ENCODE measurements at regions not wholly inside any gene's neighbourhood (a gene's known extent, or its start where the extent isn't known, plus 50 kb on each side); places are given as distances from the start of the nearest gene placed in this dataset.

DNA sequence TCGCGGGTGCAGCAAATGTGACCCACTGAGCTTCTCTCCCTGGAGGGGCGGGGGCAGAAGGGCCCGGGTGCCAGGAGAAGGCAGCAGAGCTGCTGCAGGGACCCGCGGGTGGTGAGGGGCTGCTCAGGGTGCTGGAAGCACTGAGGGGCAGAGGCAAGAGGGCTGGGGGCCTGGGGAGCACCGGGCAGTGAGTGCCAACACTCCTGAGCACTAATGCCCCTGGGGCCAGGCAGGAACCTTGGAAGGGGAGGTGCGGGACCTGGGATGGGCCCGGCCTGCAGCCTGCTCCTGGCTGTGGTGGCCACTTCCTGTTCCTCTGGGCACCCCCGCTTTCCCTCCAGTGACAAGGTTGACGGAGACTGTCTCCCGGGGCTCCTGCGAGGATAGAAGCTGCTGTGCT lies 66.5 kb upstream of the ADRA2C start:
- Mint-ChIP-seq H3K27me3 (peaks cover 45% of the 10 kb centered on the region), H3K4me3 (no peak overlapping the region), H3K36me3 (ENCODE audit: low read depth) (no peaks in the 10 kb centered on the region), H3K9me3 (peaks cover 13% of the 10 kb centered on the region), H3K4me1 (ENCODE audit: low read depth) (no peaks in the 10 kb centered on the region), H3K27ac (no peak overlapping the region)
- no peak for DNase-seq

DNA sequence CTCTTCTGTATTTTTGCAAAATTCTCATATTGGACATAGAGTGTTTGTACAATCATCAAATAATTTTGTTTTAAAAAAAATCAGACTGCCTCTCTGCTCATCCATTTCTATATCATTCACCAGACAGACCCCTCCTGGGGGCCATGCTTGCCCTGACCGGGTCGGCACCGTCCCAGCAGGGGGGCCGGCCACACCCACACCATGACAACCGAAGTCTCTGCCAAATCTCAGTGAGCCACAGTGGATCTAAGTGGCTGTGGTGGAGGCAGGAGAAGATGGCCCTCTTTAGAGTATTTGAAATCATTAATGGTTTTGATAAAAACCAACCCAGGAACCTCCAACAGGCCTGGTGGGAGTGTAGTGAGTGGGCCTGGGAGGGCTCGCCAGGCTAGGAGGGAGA lies 66.9 kb upstream of the ADRA2C start:
- Mint-ChIP-seq H3K27me3 (peaks cover 41% of the 10 kb centered on the region), H3K27ac (no peak overlapping the region), H3K36me3 (ENCODE audit: low read depth) (no peaks in the 10 kb centered on the region), H3K9me3 (peaks cover 13% of the 10 kb centered on the region), H3K4me1 (ENCODE audit: low read depth) (no peaks in the 10 kb centered on the region), H3K4me3 (no peak overlapping the region)
- DNase-seq: no peak

DNA sequence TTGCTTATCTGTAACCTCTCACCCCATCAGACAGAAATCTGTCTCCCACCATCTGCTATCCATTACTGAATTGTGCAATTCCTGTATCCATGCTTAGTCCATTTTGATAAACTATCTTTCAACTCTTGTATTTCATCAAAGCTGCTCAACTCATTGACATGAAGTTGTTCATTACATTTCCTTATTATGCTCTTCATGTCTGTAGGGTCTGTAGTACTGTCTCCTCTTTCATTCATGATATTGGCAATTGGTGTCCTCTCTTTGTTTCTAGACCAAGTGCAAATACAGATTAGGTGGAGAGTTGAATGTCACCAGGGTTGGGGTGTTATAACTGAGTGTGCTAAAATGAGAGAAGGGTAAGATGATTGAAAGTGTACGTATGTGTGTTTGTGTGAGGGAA lies 69.2 kb upstream of the ADRA2C start:
- no peak overlapping the region for H3K4me3 Mint-ChIP-seq
- DNase-seq: no peak
- H3K36me3 Mint-ChIP-seq (ENCODE audit: low read depth): no peaks in the 10 kb centered on the region

DNA sequence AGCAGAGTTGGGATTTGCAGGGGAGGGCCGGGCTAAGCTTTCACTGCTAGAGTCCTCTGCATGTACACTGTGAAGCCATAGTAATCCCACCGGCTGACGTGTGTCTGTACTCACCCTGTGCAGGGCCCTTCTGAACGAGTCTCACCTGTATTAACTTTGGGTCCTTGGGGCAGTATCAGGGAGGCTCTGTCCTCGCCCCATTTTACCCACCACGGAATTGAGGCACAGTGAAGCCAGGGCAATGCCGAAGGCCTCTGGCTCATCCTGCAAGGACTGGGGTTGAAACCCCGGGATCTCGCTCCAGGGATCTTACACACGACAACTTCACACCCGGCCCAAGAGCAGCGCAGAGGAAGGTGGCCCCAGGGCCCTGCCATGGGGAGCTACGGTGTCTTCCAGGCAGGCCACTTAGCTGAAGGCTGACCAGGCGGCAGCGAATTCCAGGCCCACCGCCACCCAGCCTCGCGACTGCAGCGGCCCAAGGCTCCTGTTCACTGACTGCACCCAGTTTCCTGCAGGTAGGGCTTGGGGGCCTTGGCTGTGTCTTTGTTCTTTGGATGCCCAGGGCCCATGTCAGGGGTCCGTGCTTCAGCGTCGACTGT lies 75.5 kb upstream of the ADRA2C start:
- H3K4me3 Mint-ChIP-seq: no peak overlapping the region
- no peaks in the 10 kb centered on the region for H3K36me3 Mint-ChIP-seq (ENCODE audit: low read depth)
- no peaks in the 10 kb centered on the region for H3K4me1 Mint-ChIP-seq (ENCODE audit: low read depth)
- H3K27me3 Mint-ChIP-seq: no peaks in the 10 kb centered on the region
- DNase-seq: no peak
- no peak overlapping the region for H3K27ac Mint-ChIP-seq
- no peaks in the 10 kb centered on the region for H3K9me3 Mint-ChIP-seq

More for the DNA sequence above, 69.2 kb upstream of the ADRA2C start:
- Mint-ChIP-seq H3K4me1 (ENCODE audit: low read depth) (no peaks in the 10 kb centered on the region), H3K27ac (no peak overlapping the region), H3K9me3 (peaks cover 13% of the 10 kb centered on the region), H3K27me3 (peaks cover 29% of the 10 kb centered on the region)

DNA sequence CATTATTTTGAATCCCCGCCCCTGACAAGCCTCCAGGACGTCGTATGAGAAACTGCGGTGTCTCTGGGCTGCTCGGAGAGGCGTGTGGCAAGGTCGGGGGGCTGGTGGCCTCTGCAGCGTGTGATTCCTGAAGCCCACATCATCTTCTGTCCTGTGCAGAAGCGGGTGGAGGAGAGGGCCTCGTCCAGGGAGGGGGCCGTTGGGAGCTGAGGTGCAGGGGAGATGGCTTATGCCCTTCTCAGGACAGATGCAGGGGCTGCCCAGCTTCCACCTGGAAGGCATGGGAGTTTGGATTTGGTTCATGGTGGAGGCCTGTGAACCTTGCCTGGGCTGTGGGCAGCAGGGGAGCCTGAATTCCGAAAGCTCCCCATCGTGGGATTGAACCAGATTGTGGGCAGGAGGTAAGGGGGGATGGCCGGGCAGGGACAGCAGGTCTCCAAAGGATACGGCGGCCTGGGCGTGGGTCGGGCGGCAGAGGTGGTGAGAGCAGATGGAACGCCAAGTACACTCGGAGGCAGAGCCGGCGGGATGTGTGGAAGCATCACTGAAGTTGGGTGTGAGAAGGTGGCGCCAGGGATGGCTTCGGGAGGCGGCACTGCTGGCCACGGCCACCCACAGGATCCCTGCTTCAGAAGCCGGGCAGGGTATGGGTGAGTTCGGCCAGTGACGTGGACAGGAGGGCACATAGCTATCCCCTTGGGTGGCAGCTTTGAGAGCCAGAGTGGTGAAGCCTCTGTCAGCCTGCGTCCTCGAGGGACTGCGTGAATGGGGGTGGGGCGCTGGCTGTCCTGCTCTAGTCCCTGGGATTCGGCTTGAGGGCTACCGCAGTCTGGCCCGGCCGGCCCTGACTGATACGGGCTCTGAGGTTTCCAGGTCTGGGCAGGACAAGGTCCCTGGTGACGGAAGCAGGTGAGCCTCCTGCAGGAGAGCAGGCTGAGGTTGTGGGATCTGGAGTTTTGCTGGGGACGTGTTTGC lies 76.3 kb upstream of the ADRA2C start:
- Mint-ChIP-seq H3K27me3 (no peaks in the 10 kb centered on the region), H3K4me1 (ENCODE audit: low read depth) (no peaks in the 10 kb centered on the region), H3K27ac (no peak overlapping the region), H3K4me3 (no peak overlapping the region), H3K36me3 (ENCODE audit: low read depth) (no peaks in the 10 kb centered on the region), H3K9me3 (no peaks in the 10 kb centered on the region)
- DNase-seq: no peak

DNA sequence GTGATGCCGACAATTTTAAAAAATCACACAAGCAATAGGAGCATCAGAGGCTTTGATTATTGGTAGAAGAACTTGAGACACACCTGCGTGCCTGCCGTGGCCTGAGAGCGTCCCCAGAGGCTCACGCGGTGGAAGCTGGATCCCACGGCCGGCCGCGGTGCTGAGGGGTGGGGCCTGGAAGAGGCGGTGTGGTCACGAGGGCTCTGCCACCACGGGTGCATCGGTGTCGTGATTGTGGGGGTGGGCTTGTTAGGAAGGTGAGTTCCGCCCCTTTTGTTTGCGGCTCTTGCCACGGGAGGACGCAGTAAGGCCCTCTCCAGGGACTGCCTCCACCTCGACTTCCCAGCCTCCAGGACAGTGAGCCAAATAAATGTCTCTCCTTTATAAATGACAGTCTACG lies 77.2 kb upstream of the ADRA2C start:
- DNase-seq: no peak
- no peaks in the 10 kb centered on the region for H3K9me3 Mint-ChIP-seq
- no peak overlapping the region for H3K4me3 Mint-ChIP-seq
- no peaks in the 10 kb centered on the region for H3K36me3 Mint-ChIP-seq (ENCODE audit: low read depth)
- H3K27ac Mint-ChIP-seq: no peak overlapping the region
- H3K27me3 Mint-ChIP-seq: no peaks in the 10 kb centered on the region
- no peaks in the 10 kb centered on the region for H3K4me1 Mint-ChIP-seq (ENCODE audit: low read depth)

DNA sequence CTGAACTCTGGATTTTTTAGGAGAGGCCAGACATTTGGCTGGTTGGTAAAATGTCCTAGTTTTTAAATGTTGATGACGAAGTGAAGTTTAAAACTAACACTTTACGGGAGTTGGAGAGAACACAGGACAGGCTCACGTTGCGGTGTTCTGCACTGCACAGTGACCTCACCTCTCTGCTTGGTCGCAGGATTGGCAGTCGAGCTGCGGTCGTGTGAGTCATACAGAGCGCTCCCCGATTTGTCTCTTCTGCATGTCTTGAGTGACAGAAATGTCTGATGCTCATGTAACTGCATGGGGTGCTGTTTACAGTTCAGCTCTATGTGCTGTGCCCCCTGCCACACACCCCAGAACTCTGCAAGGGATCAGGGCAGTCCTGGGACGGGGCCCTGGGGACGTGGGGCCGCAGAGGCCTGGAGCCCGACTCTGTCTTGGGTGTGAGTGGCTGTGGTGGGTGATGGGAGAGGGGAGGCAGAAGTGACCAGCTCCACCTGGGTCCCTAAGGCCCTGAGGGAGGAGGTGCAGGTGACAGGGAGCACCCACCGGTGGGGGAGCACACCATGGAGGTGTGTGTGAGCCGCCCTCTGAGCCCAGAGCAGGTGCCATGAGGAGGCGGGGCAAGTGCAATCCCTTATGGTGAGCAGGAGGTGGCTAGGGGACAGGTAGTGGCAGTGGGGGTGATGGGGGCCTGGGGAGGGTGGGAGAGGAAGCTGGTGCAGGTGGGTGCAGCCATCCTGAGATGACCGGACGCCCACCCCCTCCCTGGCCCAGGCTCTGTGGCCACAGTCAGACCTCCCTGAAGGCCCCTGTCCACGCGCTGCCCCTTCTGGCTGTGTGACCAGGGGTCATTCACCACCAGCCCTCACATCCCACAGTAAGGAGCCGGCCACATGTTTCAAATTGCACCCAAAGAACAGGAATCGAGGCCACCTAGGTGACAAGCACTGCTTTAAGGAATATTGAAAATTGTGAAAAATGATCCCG lies 77.9 kb upstream of the ADRA2C start:
- no peak overlapping the region for H3K27ac Mint-ChIP-seq
- H3K4me1 Mint-ChIP-seq (ENCODE audit: low read depth): no peaks in the 10 kb centered on the region
- no peaks in the 10 kb centered on the region for H3K27me3 Mint-ChIP-seq
- H3K4me3 Mint-ChIP-seq: no peak overlapping the region
- H3K9me3 Mint-ChIP-seq: no peaks in the 10 kb centered on the region
- no peaks in the 10 kb centered on the region for H3K36me3 Mint-ChIP-seq (ENCODE audit: low read depth)
- no peak for DNase-seq

DNA sequence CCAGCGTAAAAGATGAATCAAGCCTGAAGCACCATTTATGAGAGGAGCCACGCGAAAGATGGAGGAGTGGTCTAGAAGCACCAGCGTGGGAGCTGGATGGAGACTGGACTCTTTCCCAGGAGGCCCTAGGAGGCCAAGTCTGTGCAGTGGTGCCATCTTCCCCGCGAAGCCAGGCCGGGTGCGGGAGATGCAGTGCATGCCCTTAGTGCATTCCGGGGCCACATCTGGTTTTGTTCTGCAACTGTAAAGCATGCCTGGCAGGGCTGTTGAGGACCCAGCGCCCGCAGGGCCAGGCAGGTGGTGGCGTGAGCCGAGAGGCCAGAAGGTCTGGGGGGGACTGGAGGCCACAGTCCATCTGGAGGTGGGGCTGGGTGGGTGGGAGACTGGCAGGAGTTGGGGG lies 78.6 kb upstream of the ADRA2C start:
- H3K27me3 Mint-ChIP-seq: peaks cover 5% of the 10 kb centered on the region
- no peaks in the 10 kb centered on the region for H3K36me3 Mint-ChIP-seq (ENCODE audit: low read depth)
- DNase-seq: no peak
- H3K27ac Mint-ChIP-seq: no peak overlapping the region
- no peaks in the 10 kb centered on the region for H3K9me3 Mint-ChIP-seq
- no peaks in the 10 kb centered on the region for H3K4me1 Mint-ChIP-seq (ENCODE audit: low read depth)
- H3K4me3 Mint-ChIP-seq: no peak overlapping the region

DNA sequence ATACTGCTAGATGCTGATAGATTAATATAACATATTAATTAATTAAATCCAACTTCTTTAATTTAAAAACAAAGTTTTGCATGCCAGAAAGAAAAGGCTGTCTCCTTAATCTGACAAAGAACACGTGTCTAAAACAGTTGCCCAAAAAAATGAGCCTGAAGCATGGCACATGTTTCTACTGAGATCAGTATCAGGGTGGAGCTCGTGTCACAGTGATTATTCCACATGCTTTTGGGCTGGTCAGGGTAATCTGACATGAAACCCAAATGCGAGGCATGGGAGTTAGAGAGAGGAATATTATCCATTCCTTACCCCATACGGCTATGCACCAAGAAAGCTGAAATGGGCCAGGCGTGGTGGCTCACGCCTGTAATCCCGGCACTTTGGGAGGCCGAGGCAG lies 79.4 kb upstream of the ADRA2C start:
- DNase-seq: no peak
- no peaks in the 10 kb centered on the region for H3K9me3 Mint-ChIP-seq
- no peaks in the 10 kb centered on the region for H3K36me3 Mint-ChIP-seq (ENCODE audit: low read depth)
- no peaks in the 10 kb centered on the region for H3K4me1 Mint-ChIP-seq (ENCODE audit: low read depth)
- no peak overlapping the region for H3K4me3 Mint-ChIP-seq
- no peak overlapping the region for H3K27ac Mint-ChIP-seq
- peaks cover 7% of the 10 kb centered on the region for H3K27me3 Mint-ChIP-seq

DNA sequence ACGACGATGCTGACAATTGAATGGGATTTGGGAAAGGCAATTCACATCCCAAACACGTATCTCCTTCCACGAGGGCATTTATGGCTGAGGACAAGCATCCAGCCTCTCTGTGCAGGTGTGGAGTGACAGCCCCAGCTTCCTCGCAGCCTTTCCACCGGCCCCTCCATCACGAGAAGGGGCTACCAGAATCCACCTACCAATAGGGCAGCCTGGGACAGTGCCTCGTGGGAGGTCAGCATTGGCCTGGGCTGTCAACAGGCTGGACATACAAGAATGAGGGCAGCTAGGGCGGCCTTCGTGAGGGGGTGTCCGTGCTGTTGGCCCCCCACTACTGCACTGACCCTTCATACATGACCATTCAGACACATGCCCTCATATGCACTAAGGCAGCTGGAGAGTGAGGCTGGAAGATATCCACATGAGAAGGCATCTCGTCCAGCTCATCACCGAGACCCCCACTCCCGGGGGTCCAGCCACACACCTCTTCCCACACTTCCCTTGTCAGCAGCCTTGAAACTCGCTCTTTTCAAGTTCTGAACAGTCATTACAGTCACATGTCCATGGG lies 81.0 kb upstream of the ADRA2C start:
- Mint-ChIP-seq H3K27ac (no peak overlapping the region), H3K9me3 (no peaks in the 10 kb centered on the region), H3K36me3 (ENCODE audit: low read depth) (no peaks in the 10 kb centered on the region), H3K4me3 (no peak overlapping the region), H3K27me3 (peaks cover 8% of the 10 kb centered on the region), H3K4me1 (ENCODE audit: low read depth) (no peaks in the 10 kb centered on the region)
- DNase-seq: no peak

DNA sequence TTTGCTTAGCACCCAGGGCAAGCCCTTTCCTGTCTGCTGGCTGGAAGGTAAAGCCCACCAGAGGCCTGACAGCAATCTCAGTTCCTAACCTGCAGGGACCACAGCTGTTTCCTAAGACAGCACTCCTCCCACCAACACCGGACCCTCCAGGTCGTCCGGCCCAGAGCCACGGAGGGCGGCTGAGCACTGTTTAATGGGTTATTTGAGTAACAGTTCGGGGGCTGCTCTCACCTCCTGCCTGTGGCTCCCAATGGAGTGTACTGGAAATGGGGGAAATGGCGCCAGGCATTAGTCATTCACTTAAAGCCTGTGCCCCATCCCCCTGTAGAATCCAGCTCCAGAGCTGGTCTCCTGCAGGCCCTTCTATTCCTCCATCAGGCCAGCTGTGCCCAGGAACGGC lies 81.6 kb upstream of the ADRA2C start:
- Mint-ChIP-seq H3K9me3 (no peaks in the 10 kb centered on the region), H3K4me3 (no peak overlapping the region), H3K4me1 (ENCODE audit: low read depth) (no peaks in the 10 kb centered on the region), H3K27me3 (peaks cover 8% of the 10 kb centered on the region), H3K36me3 (ENCODE audit: low read depth) (no peaks in the 10 kb centered on the region), H3K27ac (no peak overlapping the region)
- DNase-seq: no peak

DNA sequence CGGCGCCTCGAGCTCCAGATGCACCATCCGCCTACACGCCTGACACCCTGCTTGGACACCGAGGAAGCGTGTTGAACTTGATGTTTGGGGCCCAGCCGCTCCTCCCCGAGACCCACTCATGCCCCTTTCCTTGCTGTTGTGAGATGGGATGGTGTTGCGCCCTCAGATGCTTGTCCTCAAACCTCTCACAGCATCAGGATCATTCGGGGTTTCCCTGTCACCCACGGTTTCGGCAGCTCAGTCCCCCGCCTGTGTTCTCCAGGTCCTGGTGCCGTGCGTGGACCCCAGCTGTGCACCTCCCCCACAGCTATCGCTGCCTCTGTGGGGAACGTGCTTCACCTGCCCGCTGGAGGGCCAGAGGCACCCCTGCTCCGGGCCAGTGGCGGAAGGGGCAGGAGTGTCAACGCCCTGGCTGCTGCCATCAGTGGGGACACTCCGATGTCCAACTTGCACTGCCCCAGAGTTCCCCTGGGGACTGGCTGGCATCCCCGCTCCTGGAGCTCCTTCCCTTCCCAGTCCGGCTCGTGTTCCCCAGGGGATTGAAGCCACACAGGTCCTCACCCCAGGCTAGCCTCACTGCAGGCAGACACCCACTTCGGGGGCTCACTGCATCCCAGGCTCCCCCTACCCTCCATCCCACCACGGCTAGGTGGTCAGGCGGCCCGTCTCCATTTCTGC lies 82.3 kb upstream of the ADRA2C start:
- H3K27ac Mint-ChIP-seq: no peak overlapping the region
- no peaks in the 10 kb centered on the region for H3K36me3 Mint-ChIP-seq (ENCODE audit: low read depth)
- no peaks in the 10 kb centered on the region for H3K4me1 Mint-ChIP-seq (ENCODE audit: low read depth)
- H3K4me3 Mint-ChIP-seq: no peak overlapping the region
- no peaks in the 10 kb centered on the region for H3K9me3 Mint-ChIP-seq
- no peak for DNase-seq
- H3K27me3 Mint-ChIP-seq: peaks cover 8% of the 10 kb centered on the region

DNA sequence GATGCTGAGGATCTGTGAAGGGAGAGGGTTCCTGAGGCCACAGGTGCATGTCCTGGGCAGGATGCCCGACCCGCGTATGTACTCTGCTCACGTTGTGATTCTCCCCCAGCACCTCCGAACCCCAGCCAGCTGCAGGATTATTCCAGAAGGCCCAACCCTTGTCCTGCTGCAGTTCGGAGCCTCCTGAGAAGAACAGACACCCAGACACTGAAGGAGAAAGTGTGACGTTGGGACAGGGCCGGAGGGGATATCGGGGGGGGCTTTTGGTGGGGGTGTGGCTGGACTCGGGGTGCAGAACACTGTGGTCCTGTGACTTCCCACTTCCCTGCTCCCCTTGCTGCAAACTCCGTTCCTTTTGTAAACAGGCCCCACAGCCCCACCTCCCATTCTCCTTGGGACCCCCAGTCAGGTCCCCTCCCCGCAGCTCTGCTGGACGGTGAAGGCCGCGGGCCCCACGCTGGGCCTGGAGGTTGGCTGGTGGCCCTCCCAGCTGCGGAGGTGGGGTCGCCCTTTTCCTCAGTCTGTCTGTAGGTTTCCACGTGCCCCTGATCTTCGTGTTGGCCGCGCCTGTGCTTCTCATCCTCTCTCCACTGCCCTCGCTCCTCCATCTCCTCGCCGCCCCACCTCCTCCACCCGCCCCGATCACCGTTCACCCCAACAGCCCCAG lies 83.0 kb upstream of the ADRA2C start:
- no peak overlapping the region for H3K27ac Mint-ChIP-seq
- H3K9me3 Mint-ChIP-seq: no peaks in the 10 kb centered on the region
- H3K4me1 Mint-ChIP-seq (ENCODE audit: low read depth): no peaks in the 10 kb centered on the region
- no peak overlapping the region for H3K4me3 Mint-ChIP-seq
- no peaks in the 10 kb centered on the region for H3K36me3 Mint-ChIP-seq (ENCODE audit: low read depth)
- no peak for DNase-seq
- peaks cover 8% of the 10 kb centered on the region for H3K27me3 Mint-ChIP-seq

All from activated T-cell treated with anti-CD3 and anti-CD28 coated beads, Interleukin-2, amount 50 U/mL, for 24 hours (primary cell).